AG09319 (cell line): ENCODE measurements at regions not wholly inside any gene's neighbourhood (a gene's known extent, or its start where the extent isn't known, plus 50 kb on each side); places are given as distances from the start of the nearest gene placed in this dataset.

Experiments
- DNase-seq: peaks from one replicate; pipeline ENCODE4 v3.0.0-alpha.2; 2010; ENCODE audit warnings: low read depth; ENCODE audit errors: extremely low read depth
- TF ChIP-seq, protein P1 (sequence below): IDR thresholded peaks from 2 replicates; pipeline ENCODE4 v1.5.1; 2011; ENCODE audit warnings: low read depth, mild to moderate bottlenecking, inconsistent platforms, low read length, moderate library complexity

DNA sequence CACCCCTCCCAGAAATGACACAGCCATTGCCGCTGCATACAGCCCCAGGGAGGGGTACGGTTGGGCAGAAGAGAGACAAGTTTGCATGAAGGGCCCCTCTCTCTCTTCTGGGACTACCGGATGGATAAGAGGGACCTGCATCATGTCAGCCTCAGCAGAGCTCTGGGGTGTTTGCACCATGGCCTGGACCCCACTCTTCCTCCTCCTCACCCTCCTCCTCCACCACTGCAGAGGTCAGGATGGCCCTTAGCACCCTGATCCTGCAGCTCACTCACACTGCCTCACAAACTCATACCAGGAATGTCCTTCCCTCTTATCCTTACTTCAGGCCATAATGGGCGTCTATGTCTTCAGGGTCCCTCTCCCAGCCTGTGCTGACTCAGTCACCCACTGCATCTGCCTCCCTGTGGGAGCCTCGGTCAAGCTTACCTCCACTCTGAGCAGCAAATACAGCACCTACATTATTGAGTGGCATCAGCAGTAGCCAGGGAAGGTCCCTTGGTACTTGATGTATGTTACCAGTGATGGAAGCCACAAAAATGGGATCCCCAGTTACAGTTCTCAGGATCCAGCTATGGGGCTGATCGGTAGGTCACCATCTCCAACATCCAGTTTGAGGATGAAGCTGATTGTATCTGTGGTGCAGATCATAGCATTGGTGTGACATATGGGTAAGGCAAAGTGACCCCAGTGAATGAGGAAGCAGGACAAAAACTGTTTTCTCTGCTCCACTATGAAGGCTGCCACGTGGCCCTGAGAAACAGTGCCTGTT is 62.2 kb upstream of the VPREB1 start:
- TF ChIP-seq, protein P1, sequence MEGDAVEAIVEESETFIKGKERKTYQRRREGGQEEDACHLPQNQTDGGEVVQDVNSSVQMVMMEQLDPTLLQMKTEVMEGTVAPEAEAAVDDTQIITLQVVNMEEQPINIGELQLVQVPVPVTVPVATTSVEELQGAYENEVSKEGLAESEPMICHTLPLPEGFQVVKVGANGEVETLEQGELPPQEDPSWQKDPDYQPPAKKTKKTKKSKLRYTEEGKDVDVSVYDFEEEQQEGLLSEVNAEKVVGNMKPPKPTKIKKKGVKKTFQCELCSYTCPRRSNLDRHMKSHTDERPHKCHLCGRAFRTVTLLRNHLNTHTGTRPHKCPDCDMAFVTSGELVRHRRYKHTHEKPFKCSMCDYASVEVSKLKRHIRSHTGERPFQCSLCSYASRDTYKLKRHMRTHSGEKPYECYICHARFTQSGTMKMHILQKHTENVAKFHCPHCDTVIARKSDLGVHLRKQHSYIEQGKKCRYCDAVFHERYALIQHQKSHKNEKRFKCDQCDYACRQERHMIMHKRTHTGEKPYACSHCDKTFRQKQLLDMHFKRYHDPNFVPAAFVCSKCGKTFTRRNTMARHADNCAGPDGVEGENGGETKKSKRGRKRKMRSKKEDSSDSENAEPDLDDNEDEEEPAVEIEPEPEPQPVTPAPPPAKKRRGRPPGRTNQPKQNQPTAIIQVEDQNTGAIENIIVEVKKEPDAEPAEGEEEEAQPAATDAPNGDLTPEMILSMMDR: no peak
- no peak for DNase-seq

DNA sequence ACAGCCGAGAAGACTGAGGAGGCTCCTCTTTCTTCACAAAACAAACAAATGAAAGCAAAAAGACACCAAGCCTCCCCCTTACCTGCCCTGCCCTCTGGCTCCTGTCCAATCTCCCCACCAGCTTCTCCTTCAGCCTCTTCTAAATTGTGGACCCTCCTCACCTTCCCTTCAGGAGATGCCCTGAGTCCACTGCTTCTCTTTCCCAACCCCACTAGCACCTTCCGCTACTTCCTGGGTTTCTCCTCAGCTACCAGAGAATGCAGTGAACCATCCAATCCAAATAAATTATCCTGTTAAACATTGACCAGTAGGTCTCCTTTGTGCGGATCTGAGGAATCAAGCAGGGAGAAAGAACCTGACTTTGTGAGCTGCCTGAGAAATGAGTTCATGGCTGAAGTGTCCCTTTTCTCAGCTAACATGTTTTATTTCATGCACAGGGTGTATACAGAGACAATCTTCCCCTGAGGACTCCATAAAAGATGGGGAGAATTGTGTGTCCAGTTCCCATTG is 63.2 kb upstream of the VPREB1 start:
- TF ChIP-seq, protein P1: no peak
- DNase-seq: no peak

DNA sequence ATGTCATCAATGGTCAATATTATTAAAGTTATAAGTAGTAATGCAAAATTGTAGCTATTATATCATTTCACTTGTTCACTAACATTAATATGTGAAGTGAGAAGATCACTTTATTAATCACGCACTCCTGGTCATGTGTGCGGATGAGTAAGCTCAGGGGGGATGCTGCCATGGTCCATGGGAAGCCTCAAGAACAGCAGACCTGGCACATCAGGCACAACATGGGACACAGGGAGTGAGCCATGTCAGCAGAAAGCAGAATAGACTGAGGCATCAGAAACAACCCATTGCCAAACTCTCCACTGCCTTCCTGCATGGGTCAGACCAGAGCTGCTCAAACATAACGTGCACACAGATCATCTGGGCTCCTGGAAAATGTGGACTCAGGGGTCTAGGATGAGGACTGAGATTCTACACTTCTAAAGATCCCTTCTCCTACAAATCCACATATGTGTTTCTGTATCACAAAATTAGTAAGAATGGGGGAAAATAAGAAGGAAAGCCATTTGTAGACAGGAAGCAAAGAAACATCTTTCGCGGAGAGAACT is 63.8 kb upstream of the VPREB1 start:
- no peak for DNase-seq
- TF ChIP-seq, protein P1: no peak

DNA sequence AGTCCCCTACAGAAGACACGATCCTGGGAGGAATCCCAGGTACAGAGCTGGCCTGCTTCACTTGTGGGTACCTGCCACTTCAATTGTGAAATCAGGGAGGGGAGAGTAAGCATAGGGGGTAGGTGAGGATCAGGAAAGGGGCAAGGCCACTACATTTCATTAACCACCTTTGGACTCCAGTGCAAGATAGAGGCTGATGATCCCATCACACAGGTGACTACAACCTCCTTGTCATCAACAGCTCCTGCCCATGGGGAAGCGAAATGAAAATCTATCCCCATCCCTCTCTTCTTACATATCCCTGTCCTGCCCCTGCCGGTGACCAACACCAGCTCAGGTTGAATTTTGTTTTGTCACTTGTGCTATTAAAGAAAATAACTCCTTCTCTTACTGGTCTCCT is 64.7 kb upstream of the VPREB1 start:
- TF ChIP-seq, protein P1: no peak
- no peak for DNase-seq

DNA sequence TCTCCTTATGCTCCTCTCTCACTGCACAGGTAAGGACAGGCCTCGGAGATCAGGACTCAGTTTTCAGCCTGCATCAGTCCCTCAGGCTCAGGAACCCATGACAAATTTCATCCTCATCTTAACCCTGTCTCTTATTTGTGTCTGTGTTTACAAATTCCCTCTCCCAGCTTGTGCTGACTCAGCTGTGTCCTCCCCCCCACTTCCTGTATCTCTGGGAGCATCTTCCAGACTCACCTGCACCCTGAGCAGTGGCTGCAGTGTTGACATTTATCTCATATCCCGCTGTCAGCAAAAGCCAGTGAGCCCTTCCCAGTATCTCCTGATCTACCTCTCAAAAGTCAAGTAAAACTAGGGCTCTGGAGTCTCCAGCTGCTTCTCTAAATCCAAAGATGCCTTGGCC is 65.6 kb upstream of the VPREB1 start:
- TF ChIP-seq, protein P1: no peak
- DNase-seq: no peak

DNA sequence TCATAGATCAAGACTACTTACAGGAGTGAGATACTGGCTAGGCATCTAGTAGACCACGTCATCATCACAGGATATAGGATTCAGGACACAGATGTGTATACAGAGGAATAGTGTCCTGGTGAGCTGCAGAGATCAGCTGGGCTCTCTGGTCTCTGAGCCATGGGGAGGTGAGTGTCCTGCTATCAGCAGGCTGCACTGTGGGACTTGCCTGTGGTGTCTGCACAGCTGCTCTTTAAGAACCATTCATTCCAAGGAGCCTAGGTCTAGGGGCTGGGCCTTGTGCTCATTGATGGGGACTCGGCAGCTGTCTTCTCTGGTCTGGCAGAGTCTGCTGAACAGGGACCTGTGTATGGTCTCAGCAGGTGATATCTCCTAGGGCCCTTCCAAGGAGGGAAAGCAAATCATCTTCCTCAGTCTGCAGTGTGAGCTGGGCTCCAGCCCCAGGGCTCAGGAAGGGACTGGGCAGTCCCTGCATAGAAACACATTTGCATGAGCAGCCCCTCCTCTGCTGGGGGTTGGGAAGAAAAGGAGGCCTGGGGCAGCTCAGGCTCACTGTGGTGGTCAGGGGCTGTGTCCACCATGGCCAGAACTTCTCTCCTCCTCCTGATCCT is 66.1 kb upstream of the VPREB1 start:
- TF ChIP-seq, protein P1: no peak
- DNase-seq: no peak
